H1 (cell line): ENCODE measurements at regions not wholly inside any gene's neighbourhood (a gene's known extent, or its start where the extent isn't known, plus 50 kb on each side); places are given as distances from the start of the nearest gene placed in this dataset.

ENCODE experiments used
- CBX5 ChIP-seq: fragments of 300-800, 300-1000 bp; sonication (generic); IDR thresholded peaks from 2 replicates; pipeline ENCODE4 v1.7.1; 2016; ENCODE audit warnings: antibody characterized with exemption, low read length, low read depth
- RNF2 ChIP-seq: fragments of 200-900, 300-1000 bp; sonication (generic); IDR thresholded peaks from 2 replicates; pipeline ENCODE4 v1.7.1; 2016; ENCODE audit warnings: borderline replicate concordance, low read depth, mild to moderate bottlenecking, antibody characterized with exemption, low read length; ENCODE audit not compliant: poor library complexity, severe bottlenecking; ENCODE audit errors: missing control alignments
- TCF12 ChIP-seq: IDR thresholded peaks from 2 replicates; pipeline ENCODE4 v1.6.1; 2011; ENCODE audit warnings: low read depth, mild to moderate bottlenecking, low read length

GRCh38 chr17:69749911-69750310 lies 325.1 kb upstream of the KCNJ16 start (continued):
- TF ChIP-seq CBX5 (no peak), RNF2 (no peak), TCF12 (no peak)
